ENCODE measurements at regions not wholly inside any gene's neighbourhood (a gene's known extent, or its start where the extent isn't known, plus 50 kb on each side); places are given as distances from the start of the nearest gene placed in this dataset.

- no peak for TF ChIP-seq TEAD2 (CRISPR knock-in tag; IDR thresholded peaks at IDR 0.05)
- TF ChIP-seq ZNF749 (CRISPR knock-in tag; IDR thresholded peaks at IDR 0.05; ENCODE audit: borderline replicate concordance) = no peak
- TF ChIP-seq HOXD1 (CRISPR knock-in tag; IDR thresholded peaks at IDR 0.05) = 0 out of 2 replicates have a peak, but pooled peaks have one; percentile 39
- TF ChIP-seq ZFP37 (CRISPR knock-in tag; IDR thresholded peaks at IDR 0.05; ENCODE audit: borderline replicate concordance) = no peak
- no peak for TF ChIP-seq CERS6 (CRISPR knock-in tag; IDR thresholded peaks at IDR 0.05)
- TF ChIP-seq SMAD1 (CRISPR knock-in tag; IDR thresholded peaks at IDR 0.05; ENCODE audit: borderline replicate concordance, low read depth) = no peak
- no peak for TF ChIP-seq RBFOX2 (IDR thresholded peaks at IDR 0.05; ENCODE audit: low read depth, low read length)
- peak; percentile 74 for TF ChIP-seq ZNF598 (CRISPR knock-in tag; IDR thresholded peaks at IDR 0.05; ENCODE audit: borderline replicate concordance)
- peak; percentile 51; the same call in 1 of the 2 replicates for TF ChIP-seq ZSCAN25 (CRISPR knock-in tag; IDR thresholded peaks at IDR 0.05)
- no peak for TF ChIP-seq ZNF747 (CRISPR knock-in tag; IDR thresholded peaks at IDR 0.05; ENCODE audit: borderline replicate concordance)
- TF ChIP-seq RFX5 (IDR thresholded peaks at IDR 0.05; ENCODE audit: low read depth, low read length) = no peak
- TF ChIP-seq RXRB (CRISPR knock-in tag; IDR thresholded peaks at IDR 0.05; ENCODE audit: borderline replicate concordance) = peak; percentile 86
- TF ChIP-seq ZIK1 (CRISPR knock-in tag; IDR thresholded peaks at IDR 0.05; ENCODE audit: borderline replicate concordance, low read depth) = no peak
- no peak for TF ChIP-seq ARID3A (IDR thresholded peaks at IDR 0.05; ENCODE audit: low read depth, low read length)
- no peak for TF ChIP-seq ATF6 (CRISPR knock-in tag; conservative IDR thresholded peaks at IDR 0.05)
- TF ChIP-seq ADNP (CRISPR knock-in tag; IDR thresholded peaks at IDR 0.05) = peak; percentile 47; the same call in 1 of the 2 replicates
- TF ChIP-seq GFI1 (CRISPR knock-in tag; IDR thresholded peaks at IDR 0.05; ENCODE audit: borderline replicate concordance) = peak; percentile 70; the same call in 1 of the 2 replicates
- TF ChIP-seq RFXANK (CRISPR knock-in tag; IDR thresholded peaks at IDR 0.05) = no peak; the same call in 1 of the 2 replicates
- no peak for TF ChIP-seq SRSF1 (optimal IDR thresholded peaks at IDR 0.05; ENCODE audit: low read depth, low read length)
- peak; percentile 94; the same call in 1 of the 2 replicates for TF ChIP-seq AHDC1 (CRISPR knock-in tag; IDR thresholded peaks at IDR 0.05; ENCODE audit: borderline replicate concordance)
- TF ChIP-seq ZNF619 (CRISPR knock-in tag; IDR thresholded peaks at IDR 0.05) = no peak
These were observed 186.2 kb upstream of the STT3B start (continued) for GRCh38 chr3:31346542-31346979.

Measured in HepG2 (cell line).